SK-N-SH treated with all-trans-retinoic acid at 6 μM for 48 hours (cell line): ENCODE measurements at regions not wholly inside any gene's neighbourhood (a gene's known extent, or its start where the extent isn't known, plus 50 kb on each side); places are given as distances from the start of the nearest gene placed in this dataset.

ENCODE experiments used
- BACH2 ChIP-seq: fragments of 250-450 bp; sonication (Bioruptor Pico); IDR thresholded peaks from 2 replicates; pipeline ENCODE4 v1.9.0; 2021; ENCODE audit warnings: mild to moderate bottlenecking, borderline replicate concordance
- OSR1 ChIP-seq: fragments of 250-450 bp; sonication (Bioruptor Pico); IDR thresholded peaks from 2 replicates; pipeline ENCODE4 v1.8.0; 2022; ENCODE audit warnings: moderate library complexity, mild to moderate bottlenecking, inconsistent platforms
- PPARA ChIP-seq: fragments of 250-450 bp; sonication (Bioruptor Pico); IDR thresholded peaks from 2 replicates; pipeline ENCODE4 v1.5.0; 2020; ENCODE audit warnings: mild to moderate bottlenecking, borderline replicate concordance
- RARB ChIP-seq: fragments of 250-450 bp; sonication (Bioruptor Pico); IDR thresholded peaks from 2 replicates; pipeline ENCODE4 v1.8.0; 2021; ENCODE audit warnings: mild to moderate bottlenecking, moderate library complexity
- TOX ChIP-seq: fragments of 250-450 bp; sonication (Bioruptor Pico); IDR thresholded peaks from 2 replicates; pipeline ENCODE4 v1.8.0; 2021; ENCODE audit warnings: mild to moderate bottlenecking, moderate library complexity, borderline replicate concordance
- ZFP3 ChIP-seq: fragments of 250-450 bp; sonication (Bioruptor Pico); IDR thresholded peaks from 2 replicates; pipeline ENCODE4 v1.5.0; 2020; ENCODE audit warnings: mild to moderate bottlenecking, moderate library complexity
- ZFP30 ChIP-seq: fragments of 450-650 bp; formaldehyde crosslinking; IDR thresholded peaks from 2 replicates; pipeline ENCODE4 v1.5.0; 2022; ENCODE audit warnings: mild to moderate bottlenecking, moderate library complexity
- ZNF70 ChIP-seq: fragments of 450-650 bp; formaldehyde crosslinking; IDR thresholded peaks from 2 replicates; pipeline ENCODE4 v1.5.0; 2020; ENCODE audit warnings: mild to moderate bottlenecking, moderate library complexity
- TF ChIP-seq, protein P1 (sequence below): fragments of 250-450 bp; sonication (Bioruptor Pico); IDR thresholded peaks from 2 replicates; pipeline ENCODE4 v1.8.0; 2020; ENCODE audit warnings: mild to moderate bottlenecking, moderate library complexity, borderline replicate concordance
- TF ChIP-seq, protein P2 (sequence below): fragments of 250-450 bp; sonication (Bioruptor Pico); IDR thresholded peaks from 2 replicates; pipeline ENCODE4 v1.5.0; 2020; ENCODE audit warnings: mild to moderate bottlenecking, moderate library complexity

- TF ChIP-seq PPARA (CRISPR knock-in tag) (no peak), ZFP30 (CRISPR knock-in tag) (no peak), BACH2 (CRISPR knock-in tag) (no peak), RARB (no peak), ZFP3 (CRISPR knock-in tag) (no peak), OSR1 (no peak), ZNF70 (CRISPR knock-in tag) (no peak), TOX (CRISPR knock-in tag) (no peak)
- TF ChIP-seq, protein P1, sequence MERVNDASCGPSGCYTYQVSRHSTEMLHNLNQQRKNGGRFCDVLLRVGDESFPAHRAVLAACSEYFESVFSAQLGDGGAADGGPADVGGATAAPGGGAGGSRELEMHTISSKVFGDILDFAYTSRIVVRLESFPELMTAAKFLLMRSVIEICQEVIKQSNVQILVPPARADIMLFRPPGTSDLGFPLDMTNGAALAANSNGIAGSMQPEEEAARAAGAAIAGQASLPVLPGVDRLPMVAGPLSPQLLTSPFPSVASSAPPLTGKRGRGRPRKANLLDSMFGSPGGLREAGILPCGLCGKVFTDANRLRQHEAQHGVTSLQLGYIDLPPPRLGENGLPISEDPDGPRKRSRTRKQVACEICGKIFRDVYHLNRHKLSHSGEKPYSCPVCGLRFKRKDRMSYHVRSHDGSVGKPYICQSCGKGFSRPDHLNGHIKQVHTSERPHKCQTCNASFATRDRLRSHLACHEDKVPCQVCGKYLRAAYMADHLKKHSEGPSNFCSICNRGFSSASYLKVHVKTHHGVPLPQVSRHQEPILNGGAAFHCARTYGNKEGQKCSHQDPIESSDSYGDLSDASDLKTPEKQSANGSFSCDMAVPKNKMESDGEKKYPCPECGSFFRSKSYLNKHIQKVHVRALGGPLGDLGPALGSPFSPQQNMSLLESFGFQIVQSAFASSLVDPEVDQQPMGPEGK (CRISPR knock-in tag), result no peak
- TF ChIP-seq, protein P2, sequence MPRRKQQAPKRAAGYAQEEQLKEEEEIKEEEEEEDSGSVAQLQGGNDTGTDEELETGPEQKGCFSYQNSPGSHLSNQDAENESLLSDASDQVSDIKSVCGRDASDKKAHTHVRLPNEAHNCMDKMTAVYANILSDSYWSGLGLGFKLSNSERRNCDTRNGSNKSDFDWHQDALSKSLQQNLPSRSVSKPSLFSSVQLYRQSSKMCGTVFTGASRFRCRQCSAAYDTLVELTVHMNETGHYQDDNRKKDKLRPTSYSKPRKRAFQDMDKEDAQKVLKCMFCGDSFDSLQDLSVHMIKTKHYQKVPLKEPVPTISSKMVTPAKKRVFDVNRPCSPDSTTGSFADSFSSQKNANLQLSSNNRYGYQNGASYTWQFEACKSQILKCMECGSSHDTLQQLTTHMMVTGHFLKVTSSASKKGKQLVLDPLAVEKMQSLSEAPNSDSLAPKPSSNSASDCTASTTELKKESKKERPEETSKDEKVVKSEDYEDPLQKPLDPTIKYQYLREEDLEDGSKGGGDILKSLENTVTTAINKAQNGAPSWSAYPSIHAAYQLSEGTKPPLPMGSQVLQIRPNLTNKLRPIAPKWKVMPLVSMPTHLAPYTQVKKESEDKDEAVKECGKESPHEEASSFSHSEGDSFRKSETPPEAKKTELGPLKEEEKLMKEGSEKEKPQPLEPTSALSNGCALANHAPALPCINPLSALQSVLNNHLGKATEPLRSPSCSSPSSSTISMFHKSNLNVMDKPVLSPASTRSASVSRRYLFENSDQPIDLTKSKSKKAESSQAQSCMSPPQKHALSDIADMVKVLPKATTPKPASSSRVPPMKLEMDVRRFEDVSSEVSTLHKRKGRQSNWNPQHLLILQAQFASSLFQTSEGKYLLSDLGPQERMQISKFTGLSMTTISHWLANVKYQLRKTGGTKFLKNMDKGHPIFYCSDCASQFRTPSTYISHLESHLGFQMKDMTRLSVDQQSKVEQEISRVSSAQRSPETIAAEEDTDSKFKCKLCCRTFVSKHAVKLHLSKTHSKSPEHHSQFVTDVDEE, result no peak
These were observed 326.9 kb downstream of the LPIN1 start for GRCh38 chr2:12073217-12073852.
